SK-N-SH treated with all-trans-retinoic acid at 6 μM for 48 hours (cell line): ENCODE measurements at regions not wholly inside any gene's neighbourhood (a gene's known extent, or its start where the extent isn't known, plus 50 kb on each side); places are given as distances from the start of the nearest gene placed in this dataset.

ENCODE experiments used
- ARNTL ChIP-seq: fragments of 450-650 bp; formaldehyde crosslinking; IDR thresholded peaks from 2 replicates; pipeline ENCODE4 v1.5.0; 2020; ENCODE audit warnings: low read depth, mild to moderate bottlenecking, moderate library complexity, borderline replicate concordance
- GLIS3 ChIP-seq: fragments of 250-450 bp; sonication (Bioruptor Pico); IDR thresholded peaks from 2 replicates; pipeline ENCODE4 v1.5.0; 2020; ENCODE audit warnings: mild to moderate bottlenecking, moderate library complexity
- ISL1 ChIP-seq: fragments of 250-450 bp; sonication (Bioruptor Pico); IDR thresholded peaks from 2 replicates; pipeline ENCODE4 v2.1.2; 2022; ENCODE audit warnings: mild to moderate bottlenecking, moderate library complexity
- OSR1 ChIP-seq: fragments of 250-450 bp; sonication (Bioruptor Pico); IDR thresholded peaks from 2 replicates; pipeline ENCODE4 v1.8.0; 2022; ENCODE audit warnings: moderate library complexity, mild to moderate bottlenecking, inconsistent platforms
- PATZ1 ChIP-seq: fragments of 250-450 bp; sonication (Bioruptor Pico); IDR thresholded peaks from 2 replicates; pipeline ENCODE4 v1.8.0; 2020; ENCODE audit warnings: mild to moderate bottlenecking, moderate library complexity, borderline replicate concordance
- POU6F1 ChIP-seq: fragments of 250-450 bp; sonication (Bioruptor Pico); IDR thresholded peaks from 2 replicates; pipeline ENCODE4 v1.8.0; 2021; ENCODE audit warnings: low read depth, mild to moderate bottlenecking, moderate library complexity, borderline replicate concordance
- PPARA ChIP-seq: fragments of 250-450 bp; sonication (Bioruptor Pico); IDR thresholded peaks from 2 replicates; pipeline ENCODE4 v1.5.0; 2020; ENCODE audit warnings: mild to moderate bottlenecking, borderline replicate concordance
- RARB ChIP-seq: fragments of 250-450 bp; sonication (Bioruptor Pico); IDR thresholded peaks from 2 replicates; pipeline ENCODE4 v1.8.0; 2021; ENCODE audit warnings: mild to moderate bottlenecking, moderate library complexity
- SNAI2 ChIP-seq: fragments of 250-450 bp; sonication (Bioruptor Pico); IDR thresholded peaks from 2 replicates; pipeline ENCODE4 v1.5.0; 2020; ENCODE audit warnings: mild to moderate bottlenecking, moderate library complexity
- TCF4 ChIP-seq: fragments of 250-450 bp; sonication (Bioruptor Pico); IDR thresholded peaks from 2 replicates; pipeline ENCODE4 v1.8.0; 2021; ENCODE audit warnings: mild to moderate bottlenecking, moderate library complexity, borderline replicate concordance
- ZFP30 ChIP-seq: fragments of 450-650 bp; formaldehyde crosslinking; IDR thresholded peaks from 2 replicates; pipeline ENCODE4 v1.5.0; 2022; ENCODE audit warnings: mild to moderate bottlenecking, moderate library complexity
- ZNF565 ChIP-seq: fragments of 450-650 bp; formaldehyde crosslinking; conservative IDR thresholded peaks from 2 replicates; pipeline ENCODE4 v1.5.0; 2020; ENCODE audit warnings: low read depth, mild to moderate bottlenecking, moderate library complexity
- ZNF70 ChIP-seq: fragments of 450-650 bp; formaldehyde crosslinking; IDR thresholded peaks from 2 replicates; pipeline ENCODE4 v1.5.0; 2020; ENCODE audit warnings: mild to moderate bottlenecking, moderate library complexity
- TF ChIP-seq, protein P1 (sequence below): fragments of 250-450 bp; sonication (Bioruptor Pico); IDR thresholded peaks from 2 replicates; pipeline ENCODE4 v1.5.1; 2021; ENCODE audit warnings: mild to moderate bottlenecking, moderate library complexity

DNA sequence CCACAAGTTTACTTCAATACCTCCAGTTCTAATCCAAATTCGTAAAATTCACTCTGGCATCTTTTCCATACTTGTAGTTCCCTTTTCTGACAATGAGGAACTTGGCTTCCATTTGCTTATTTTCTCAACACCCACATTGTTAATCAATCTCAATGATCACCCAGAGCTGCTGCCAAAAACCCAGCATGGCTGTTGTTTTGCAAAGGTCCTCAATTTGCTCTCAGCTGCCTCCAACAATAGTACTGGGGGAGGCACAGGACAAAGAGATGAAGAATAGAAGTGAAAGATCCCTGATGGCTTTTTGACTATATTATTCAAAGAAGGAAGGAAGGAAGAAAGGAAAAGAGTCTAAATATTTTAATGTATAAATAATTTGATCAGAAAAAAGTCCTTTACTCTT, 847.8 kb downstream of the RAPGEF2 start:
- no peak for TF ChIP-seq ZNF565
- TF ChIP-seq ZNF70: no peak
- no peak for TF ChIP-seq PPARA (CRISPR knock-in tag)
- no peak for TF ChIP-seq SNAI2 (CRISPR knock-in tag)
- TF ChIP-seq ZFP30 (CRISPR knock-in tag): no peak
- no peak for TF ChIP-seq OSR1 (CRISPR knock-in tag)
- TF ChIP-seq POU6F1 (CRISPR knock-in tag): no peak
- TF ChIP-seq RARB: no peak
- no peak for TF ChIP-seq PATZ1 (CRISPR knock-in tag)
- TF ChIP-seq TCF4 (CRISPR knock-in tag): no peak
- TF ChIP-seq, protein P1, sequence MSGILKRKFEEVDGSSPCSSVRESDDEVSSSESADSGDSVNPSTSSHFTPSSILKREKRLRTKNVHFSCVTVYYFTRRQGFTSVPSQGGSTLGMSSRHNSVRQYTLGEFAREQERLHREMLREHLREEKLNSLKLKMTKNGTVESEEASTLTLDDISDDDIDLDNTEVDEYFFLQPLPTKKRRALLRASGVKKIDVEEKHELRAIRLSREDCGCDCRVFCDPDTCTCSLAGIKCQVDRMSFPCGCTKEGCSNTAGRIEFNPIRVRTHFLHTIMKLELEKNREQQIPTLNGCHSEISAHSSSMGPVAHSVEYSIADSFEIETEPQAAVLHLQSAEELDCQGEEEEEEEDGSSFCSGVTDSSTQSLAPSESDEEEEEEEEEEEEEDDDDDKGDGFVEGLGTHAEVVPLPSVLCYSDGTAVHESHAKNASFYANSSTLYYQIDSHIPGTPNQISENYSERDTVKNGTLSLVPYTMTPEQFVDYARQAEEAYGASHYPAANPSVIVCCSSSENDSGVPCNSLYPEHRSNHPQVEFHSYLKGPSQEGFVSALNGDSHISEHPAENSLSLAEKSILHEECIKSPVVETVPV (CRISPR knock-in tag): no peak
- TF ChIP-seq ARNTL (CRISPR knock-in tag): no peak
- TF ChIP-seq GLIS3 (CRISPR knock-in tag): no peak
- no peak for TF ChIP-seq ISL1 (CRISPR knock-in tag)
